Thyroid gland (tissue), 4 donors: ENCODE measurements at regions not wholly inside any gene's neighbourhood (a gene's known extent, or its start where the extent isn't known, plus 50 kb on each side); places are given as distances from the start of the nearest gene placed in this dataset.

Experiments
- DNase-seq, 2 donors: peaks; one replicate each; pipeline ENCODE4 v3.0.0-alpha.2; 2019
- H3K27ac ChIP-seq, 3 donors: fragments of 200-600 bp; sonication (generic); 1 replicate in 2 of 3; 2 replicates in 1 of 3; pipeline ENCODE4 v1.5.1; 2016 to 2019; ENCODE audit warnings: mild to moderate bottlenecking in 1 of 3, moderate library complexity in 1 of 3
- H3K27me3 ChIP-seq: fragments of 200-600 bp; sonication (generic); one replicate; pipeline ENCODE4 v1.5.1; 2019
- H3K36me3 ChIP-seq, 2 donors: fragments of 200-600 bp; sonication (generic); one replicate each; pipeline ENCODE4 v1.5.1; 2016 to 2019
- H3K4me1 ChIP-seq, 2 donors: fragments of 200-600 bp; sonication (generic); one replicate each; pipeline ENCODE4 v1.5.1; 2017 to 2019
- H3K4me3 ChIP-seq, 3 donors: fragments of 200-600 bp; sonication (generic); replicated peaks in 1 of 3; 1 replicate in 2 of 3; 2 replicates in 1 of 3; pipeline ENCODE4 v1.5.1; 2016; ENCODE audit warnings: mild to moderate bottlenecking in 1 of 3
- H3K9me3 ChIP-seq: fragments of 200-600 bp; sonication (generic); one replicate; pipeline ENCODE4 v1.5.1; 2017
- POLR2A ChIP-seq, 2 donors: fragments of 450-650 bp; IDR thresholded peaks; one replicate each; pipeline ENCODE4 v1.6.1; 2017; ENCODE audit warnings: antibody characterized with exemption in 2 of 2, mild to moderate bottlenecking in 2 of 2, moderate library complexity in 1 of 2
- WGBS, 2 donors: methylation state at CpG; one replicate each; pipeline ENCODE4 v1.1.5; 2017; 5-methylcytosine and 5-hydroxymethylcytosine counted together
- intact Hi-C: fragments of 100-400 bp; cut with DNase I; formaldehyde crosslinking; loops from one replicate; pipeline ENCODE4 v1.15.1; 2023
- TF ChIP-seq, protein P1 (sequence below), 6 experiments: fragments of 200-600 bp in 3 of 6; fragments of 450-650 bp in 3 of 6; sonication (generic) in 3 of 6; IDR thresholded peaks; one replicate each; pipeline ENCODE4 v1.5.1; 2016 to 2019; ENCODE audit warnings: antibody characterized with exemption in 6 of 6, mild to moderate bottlenecking in 2 of 6, inconsistent platforms in 1 of 6, moderate library complexity in 1 of 6

DNA sequence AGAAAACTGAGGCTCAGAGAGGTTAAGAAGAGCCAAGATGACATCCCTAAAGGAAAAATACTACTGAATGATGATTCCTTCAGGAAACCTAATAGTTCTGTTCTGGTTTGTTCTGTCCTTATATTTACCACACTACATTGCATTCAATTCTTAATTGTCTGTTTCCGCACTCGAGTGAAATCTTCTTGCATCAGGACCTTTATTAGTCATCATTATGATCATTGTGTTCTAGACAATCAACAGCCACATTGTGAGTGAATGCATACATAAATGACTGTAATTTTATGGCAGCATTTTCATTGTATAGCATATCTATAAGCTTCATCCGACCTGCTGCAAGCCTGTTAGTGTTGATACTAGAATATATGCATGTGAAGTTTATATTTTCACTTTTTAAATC lies 156.7 kb upstream of the FAM241A start:
- H3K27me3 ChIP-seq: no peaks in the 10 kb centered on the region
- H3K27ac ChIP-seq: no peak overlapping the region
- H3K36me3 ChIP-seq: no peaks in the 10 kb centered on the region
- DNase-seq: no peak
- 77 to 84% methylated on average over 3 of the region's 3 CpGs for WGBS, 2 donors
- H3K4me3 ChIP-seq: no peak overlapping the region
- TF ChIP-seq, protein P1, sequence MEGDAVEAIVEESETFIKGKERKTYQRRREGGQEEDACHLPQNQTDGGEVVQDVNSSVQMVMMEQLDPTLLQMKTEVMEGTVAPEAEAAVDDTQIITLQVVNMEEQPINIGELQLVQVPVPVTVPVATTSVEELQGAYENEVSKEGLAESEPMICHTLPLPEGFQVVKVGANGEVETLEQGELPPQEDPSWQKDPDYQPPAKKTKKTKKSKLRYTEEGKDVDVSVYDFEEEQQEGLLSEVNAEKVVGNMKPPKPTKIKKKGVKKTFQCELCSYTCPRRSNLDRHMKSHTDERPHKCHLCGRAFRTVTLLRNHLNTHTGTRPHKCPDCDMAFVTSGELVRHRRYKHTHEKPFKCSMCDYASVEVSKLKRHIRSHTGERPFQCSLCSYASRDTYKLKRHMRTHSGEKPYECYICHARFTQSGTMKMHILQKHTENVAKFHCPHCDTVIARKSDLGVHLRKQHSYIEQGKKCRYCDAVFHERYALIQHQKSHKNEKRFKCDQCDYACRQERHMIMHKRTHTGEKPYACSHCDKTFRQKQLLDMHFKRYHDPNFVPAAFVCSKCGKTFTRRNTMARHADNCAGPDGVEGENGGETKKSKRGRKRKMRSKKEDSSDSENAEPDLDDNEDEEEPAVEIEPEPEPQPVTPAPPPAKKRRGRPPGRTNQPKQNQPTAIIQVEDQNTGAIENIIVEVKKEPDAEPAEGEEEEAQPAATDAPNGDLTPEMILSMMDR (IDR thresholded peaks at IDR 0.05): no peak
- no peak for TF ChIP-seq POLR2A (IDR thresholded peaks at IDR 0.05)
- H3K4me1 ChIP-seq: no peaks in the 10 kb centered on the region
- intact Hi-C loops: no loop called here
- no peaks in the 10 kb centered on the region for H3K9me3 ChIP-seq

DNA sequence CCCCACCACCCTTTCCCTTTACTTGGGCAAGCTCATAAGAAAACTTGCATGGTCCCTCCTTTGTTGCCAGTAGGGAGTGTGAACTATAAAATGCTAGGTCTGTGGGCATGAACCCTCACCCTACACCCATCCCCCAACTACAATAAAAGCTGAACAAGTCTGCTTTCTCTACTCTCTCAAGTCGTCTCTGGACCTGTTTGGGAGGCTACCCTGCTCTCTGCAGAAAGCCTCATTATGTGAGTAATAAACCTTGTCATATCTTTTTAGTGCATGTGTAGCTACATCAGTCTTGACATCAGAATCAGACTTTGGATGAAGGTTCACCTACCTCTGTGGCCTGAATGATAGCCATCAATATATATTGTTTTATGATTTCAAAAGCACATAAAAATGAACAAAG lies 155.4 kb upstream of the FAM241A start:
- WGBS, 2 donors: 10 to 50% methylated on average over 1 of the region's 1 CpG
- Histone ChIP-seq H3K4me1 (no peaks in the 10 kb centered on the region), H3K27ac (no peak overlapping the region), H3K27me3 (no peaks in the 10 kb centered on the region), H3K4me3 (no peak overlapping the region), H3K36me3 (no peaks in the 10 kb centered on the region), H3K9me3 (no peaks in the 10 kb centered on the region)
- no peak for DNase-seq
- intact Hi-C loops: no loop called here
- TF ChIP-seq, protein P1 (IDR thresholded peaks at IDR 0.05): no peak
- TF ChIP-seq POLR2A (IDR thresholded peaks at IDR 0.05): no peak

DNA sequence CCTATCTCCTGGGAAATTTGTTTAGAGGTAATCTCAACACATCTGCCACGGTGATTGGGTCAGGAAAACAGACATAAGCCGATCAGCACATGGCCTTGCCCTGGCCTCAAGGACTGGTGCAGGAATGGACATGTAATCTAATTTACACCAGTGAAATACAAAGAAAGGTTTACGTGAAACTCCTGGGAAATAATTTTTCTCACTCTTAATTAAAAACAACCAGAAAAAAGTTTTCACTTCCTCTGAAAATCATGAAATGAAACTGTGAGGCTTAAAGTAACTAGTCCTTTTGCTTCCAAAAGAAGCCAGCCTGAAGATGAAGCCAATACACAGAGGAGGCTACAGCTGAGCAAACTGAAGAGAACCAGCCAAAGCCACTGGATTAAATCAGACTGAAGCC lies 154.1 kb upstream of the FAM241A start:
- no peak for DNase-seq
- WGBS, 2 donors: 47 to 64% methylated on average over 3 of the region's 3 CpGs
- Histone ChIP-seq H3K36me3 (no peaks in the 10 kb centered on the region), H3K27me3 (no peaks in the 10 kb centered on the region), H3K9me3 (no peaks in the 10 kb centered on the region), H3K4me3 (no peak overlapping the region), H3K27ac (no peak overlapping the region), H3K4me1 (no peaks in the 10 kb centered on the region)
- intact Hi-C loops: no loop called here
- TF ChIP-seq, protein P1 (IDR thresholded peaks at IDR 0.05): no peak
- no peak for TF ChIP-seq POLR2A (IDR thresholded peaks at IDR 0.05)

DNA sequence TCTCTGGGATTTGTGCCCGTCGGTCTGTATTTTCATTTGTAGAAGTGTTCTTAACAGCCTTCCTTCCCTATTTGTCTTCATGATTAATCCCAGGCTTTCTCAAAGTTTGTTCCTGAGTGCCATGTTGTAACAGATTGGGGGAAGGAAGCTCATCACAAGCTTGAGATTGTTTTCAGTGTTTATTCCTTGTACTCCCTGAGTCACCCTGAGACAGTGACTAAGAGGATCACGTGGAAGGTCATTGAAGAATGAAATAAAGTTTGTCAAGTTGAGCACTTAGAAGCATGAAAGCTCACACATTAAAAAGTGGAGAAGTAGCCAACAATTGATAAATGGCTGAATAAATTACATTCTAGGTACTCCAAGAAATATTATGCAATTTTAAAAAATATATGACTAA lies 153.5 kb upstream of the FAM241A start:
- Histone ChIP-seq H3K36me3 (no peaks in the 10 kb centered on the region), H3K27me3 (no peaks in the 10 kb centered on the region), H3K4me1 (no peaks in the 10 kb centered on the region), H3K9me3 (no peaks in the 10 kb centered on the region), H3K4me3 (no peak overlapping the region), H3K27ac (no peak overlapping the region)
- 33 to 35% methylated on average over 3 of the region's 3 CpGs for WGBS, 2 donors
- DNase-seq: no peak
- TF ChIP-seq, protein P1 (IDR thresholded peaks at IDR 0.05): no peak
- no peak for TF ChIP-seq POLR2A (IDR thresholded peaks at IDR 0.05)
- intact Hi-C loops: no loop called here

DNA sequence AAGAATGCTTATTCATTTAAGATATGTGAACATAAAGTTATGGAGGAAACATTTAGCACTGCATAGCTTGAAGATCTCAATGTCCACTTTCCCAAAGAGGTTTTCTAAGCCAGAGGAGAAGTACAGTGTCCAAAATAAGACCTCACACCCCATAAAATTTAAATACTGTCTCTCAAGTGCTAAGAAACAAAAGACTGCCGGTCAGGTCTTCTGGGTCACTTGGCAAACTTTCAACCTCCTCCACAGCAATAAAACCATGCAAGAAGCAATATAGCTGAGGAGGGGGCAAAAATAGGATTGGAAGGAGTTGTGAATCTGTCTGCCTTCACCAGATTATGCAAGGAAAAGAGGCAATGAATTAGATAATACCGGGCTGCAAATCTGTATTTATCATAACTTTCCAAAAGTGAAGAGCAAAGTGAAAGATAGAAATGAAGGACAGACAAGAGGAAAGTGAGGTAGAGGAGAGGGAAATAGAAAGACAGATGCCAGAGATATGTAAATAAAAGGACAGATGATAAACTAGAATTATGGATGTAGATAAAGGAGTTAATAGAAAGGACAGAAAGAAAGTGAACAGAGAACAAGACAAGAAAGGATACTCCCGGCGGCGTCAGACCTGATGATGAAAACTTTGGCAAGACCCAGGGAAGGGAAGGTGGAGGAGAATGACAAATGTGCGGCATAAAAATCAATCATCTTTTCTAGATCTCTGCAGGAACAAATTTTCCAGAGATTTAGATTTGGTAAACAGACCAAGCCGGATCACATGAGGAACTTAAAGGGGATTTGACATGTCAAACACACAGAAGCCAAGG lies 152.7 kb upstream of the FAM241A start:
- Histone ChIP-seq H3K9me3 (no peaks in the 10 kb centered on the region), H3K4me3 (no peak overlapping the region), H3K27ac (no peak overlapping the region), H3K4me1 (no peaks in the 10 kb centered on the region), H3K36me3 (no peaks in the 10 kb centered on the region), H3K27me3 (no peaks in the 10 kb centered on the region)
- WGBS, 2 donors: 72 to 81% methylated on average over 7 of the region's 7 CpGs
- TF ChIP-seq POLR2A (IDR thresholded peaks at IDR 0.05): no peak
- TF ChIP-seq, protein P1 (IDR thresholded peaks at IDR 0.05): no peak
- DNase-seq: no peak
- intact Hi-C loops: no loop called here
